Mesothelial cell of epicardium (in vitro differentiated cells): ENCODE measurements at regions not wholly inside any gene's neighbourhood (a gene's known extent, or its start where the extent isn't known, plus 50 kb on each side); places are given as distances from the start of the nearest gene placed in this dataset.

Source experiments
- DNase-seq, 2 experiments: peaks; one replicate each; pipeline ENCODE4 v3.0.0; 2021; ENCODE audit warnings: low spot score in 2 of 2; ENCODE audit not compliant: unreplicated experiment in 2 of 2
- H3K27ac Mint-ChIP-seq: 2 replicates; pipeline ENCODE4 v1.8.0; 2021; ENCODE audit warnings: mixed read lengths
- H3K27me3 Mint-ChIP-seq: 2 replicates; pipeline ENCODE4 v1.8.0; 2021; ENCODE audit warnings: low read depth, mixed read lengths
- H3K36me3 Mint-ChIP-seq: 2 replicates; pipeline ENCODE4 v1.8.0; 2021; ENCODE audit warnings: mixed read lengths
- H3K4me1 Mint-ChIP-seq: 2 replicates; pipeline ENCODE4 v1.8.0; 2021; ENCODE audit warnings: mixed read lengths
- H3K4me3 Mint-ChIP-seq: 2 replicates; pipeline ENCODE4 v1.8.0; 2021; ENCODE audit warnings: mild to moderate bottlenecking, moderate library complexity, mixed read lengths
- H3K9me3 Mint-ChIP-seq: 2 replicates; pipeline ENCODE4 v1.8.0; 2021; ENCODE audit warnings: mixed read lengths
- TF ChIP-seq, protein P1 (sequence below): fragments of 200-600 bp; sonication (generic); IDR thresholded peaks from one replicate; pipeline ENCODE4 v1.5.0; 2021; ENCODE audit warnings: antibody characterized with exemption; ENCODE audit not compliant: unreplicated experiment

DNA sequence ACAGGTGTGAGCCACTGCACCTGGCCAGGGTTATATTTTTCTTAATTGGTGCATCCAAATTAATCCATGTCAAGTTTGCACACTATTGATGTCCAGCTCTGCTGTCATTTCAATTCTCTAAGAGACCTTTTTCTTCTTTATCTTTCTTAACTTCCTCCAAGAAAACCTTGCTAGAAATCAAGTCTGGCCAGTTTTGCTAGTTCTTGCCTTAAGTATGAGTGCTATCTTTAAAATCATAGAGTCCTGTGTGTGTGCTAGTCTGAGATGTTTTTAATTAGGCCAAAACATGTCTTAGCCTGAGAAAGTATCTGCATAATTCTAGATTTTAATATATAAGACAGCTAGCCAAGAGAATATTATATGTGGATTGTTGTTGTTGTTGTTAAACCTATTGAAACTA, 56.2 kb upstream of the SLC39A10 start:
- Mint-ChIP-seq H3K27me3 (no peaks in the 10 kb centered on the region), H3K36me3 (no peaks in the 10 kb centered on the region), H3K4me3 (no peak overlapping the region), H3K9me3 (no peaks in the 10 kb centered on the region), H3K4me1 (peaks cover 32% of the 10 kb centered on the region), H3K27ac (peak overlapping the region; percentile 88)
- TF ChIP-seq, protein P1, sequence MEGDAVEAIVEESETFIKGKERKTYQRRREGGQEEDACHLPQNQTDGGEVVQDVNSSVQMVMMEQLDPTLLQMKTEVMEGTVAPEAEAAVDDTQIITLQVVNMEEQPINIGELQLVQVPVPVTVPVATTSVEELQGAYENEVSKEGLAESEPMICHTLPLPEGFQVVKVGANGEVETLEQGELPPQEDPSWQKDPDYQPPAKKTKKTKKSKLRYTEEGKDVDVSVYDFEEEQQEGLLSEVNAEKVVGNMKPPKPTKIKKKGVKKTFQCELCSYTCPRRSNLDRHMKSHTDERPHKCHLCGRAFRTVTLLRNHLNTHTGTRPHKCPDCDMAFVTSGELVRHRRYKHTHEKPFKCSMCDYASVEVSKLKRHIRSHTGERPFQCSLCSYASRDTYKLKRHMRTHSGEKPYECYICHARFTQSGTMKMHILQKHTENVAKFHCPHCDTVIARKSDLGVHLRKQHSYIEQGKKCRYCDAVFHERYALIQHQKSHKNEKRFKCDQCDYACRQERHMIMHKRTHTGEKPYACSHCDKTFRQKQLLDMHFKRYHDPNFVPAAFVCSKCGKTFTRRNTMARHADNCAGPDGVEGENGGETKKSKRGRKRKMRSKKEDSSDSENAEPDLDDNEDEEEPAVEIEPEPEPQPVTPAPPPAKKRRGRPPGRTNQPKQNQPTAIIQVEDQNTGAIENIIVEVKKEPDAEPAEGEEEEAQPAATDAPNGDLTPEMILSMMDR, result no peak
- DNase-seq, result no peak

DNA sequence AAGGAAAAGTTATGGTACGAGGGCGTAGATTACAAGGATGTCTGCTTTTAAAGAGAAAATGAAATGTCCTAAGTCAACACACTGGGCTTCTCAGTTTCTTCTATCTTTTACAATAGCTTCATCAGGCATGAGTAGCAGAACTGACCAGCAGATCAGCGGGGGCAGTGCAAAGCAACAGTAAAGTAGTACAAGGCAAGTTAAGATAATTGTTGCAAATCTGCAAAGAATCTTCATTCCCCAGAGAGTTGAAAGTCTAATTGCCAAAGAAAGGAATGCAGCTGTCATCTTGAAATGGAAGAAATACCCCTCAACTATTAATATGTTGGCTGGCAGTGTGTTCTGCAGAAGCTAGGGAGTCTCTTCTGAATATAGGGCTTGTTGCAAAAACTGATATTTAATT, 60.2 kb upstream of the SLC39A10 start:
- Mint-ChIP-seq H3K4me1 (peaks cover 34% of the 10 kb centered on the region), H3K27ac (peak overlapping the region; percentile 17), H3K9me3 (no peaks in the 10 kb centered on the region), H3K4me3 (no peak overlapping the region), H3K36me3 (no peaks in the 10 kb centered on the region), H3K27me3 (no peaks in the 10 kb centered on the region)
- no peak for DNase-seq
- TF ChIP-seq, protein P1, result no peak

DNA sequence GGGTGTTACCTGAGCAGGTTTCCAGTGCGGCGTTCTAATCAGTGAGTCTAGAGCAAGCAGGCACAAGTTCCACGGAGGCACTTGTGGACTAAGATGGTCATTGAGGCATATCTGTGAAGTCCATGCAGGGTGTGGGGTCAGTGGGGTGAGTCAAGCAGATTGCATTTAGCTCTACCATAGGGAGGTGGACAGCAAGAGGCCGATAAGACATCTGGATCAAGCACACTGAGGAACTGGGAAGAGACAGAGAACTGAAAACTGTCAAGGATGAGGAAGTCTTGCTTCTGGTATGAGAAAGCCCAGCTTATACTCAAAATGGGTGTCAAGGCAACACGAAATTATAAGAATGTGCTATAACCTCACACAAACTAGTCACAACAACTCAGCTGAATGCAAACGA, 61.2 kb upstream of the SLC39A10 start:
- no peak overlapping the region for H3K27ac Mint-ChIP-seq
- no peak for DNase-seq
- H3K27me3 Mint-ChIP-seq, result no peaks in the 10 kb centered on the region
- peaks cover 27% of the 10 kb centered on the region for H3K4me1 Mint-ChIP-seq
- H3K9me3 Mint-ChIP-seq, result no peaks in the 10 kb centered on the region
- TF ChIP-seq, protein P1, result no peak
- H3K36me3 Mint-ChIP-seq, result no peaks in the 10 kb centered on the region
- no peak overlapping the region for H3K4me3 Mint-ChIP-seq

DNA sequence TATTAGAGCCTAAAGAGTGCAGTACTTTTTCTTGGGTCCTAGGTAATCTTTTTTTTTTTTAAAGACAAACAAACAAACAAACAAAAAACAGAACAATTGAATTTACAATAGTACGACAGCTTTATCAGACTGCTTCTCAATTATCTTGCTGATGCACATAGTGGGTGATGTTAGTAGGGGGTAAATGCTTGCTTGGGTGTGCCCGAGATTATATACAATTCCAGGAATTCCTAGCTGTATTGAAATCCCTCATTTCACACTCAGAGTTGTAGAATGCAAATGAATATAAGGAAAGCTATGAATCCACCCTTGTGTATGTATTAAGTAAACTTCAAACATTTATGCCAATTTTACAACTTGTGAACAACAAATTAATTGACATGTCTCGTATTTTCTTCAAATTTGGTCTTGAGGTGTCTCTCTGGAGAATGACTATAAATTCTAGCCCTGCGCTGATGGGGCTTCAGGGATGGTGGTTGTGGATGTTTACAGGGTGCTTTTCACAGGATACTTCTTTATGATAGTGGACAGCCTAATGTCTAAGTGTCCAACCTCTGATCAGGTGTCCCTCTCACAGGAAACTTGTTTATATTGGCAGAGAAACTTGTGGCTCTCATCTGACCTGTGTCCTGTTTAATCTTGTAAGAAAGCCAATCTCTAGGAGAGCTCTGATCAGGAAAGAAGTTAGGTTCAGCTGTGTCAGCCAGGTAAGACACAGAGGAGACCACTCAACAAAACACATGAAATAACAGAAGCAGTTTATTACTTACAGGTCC, 61.9 kb upstream of the SLC39A10 start:
- Mint-ChIP-seq H3K4me3 (no peak overlapping the region), H3K36me3 (no peaks in the 10 kb centered on the region), H3K4me1 (peaks cover 20% of the 10 kb centered on the region), H3K27ac (no peak overlapping the region), H3K9me3 (no peaks in the 10 kb centered on the region), H3K27me3 (no peaks in the 10 kb centered on the region)
- DNase-seq, result no peak
- TF ChIP-seq, protein P1, result no peak

DNA sequence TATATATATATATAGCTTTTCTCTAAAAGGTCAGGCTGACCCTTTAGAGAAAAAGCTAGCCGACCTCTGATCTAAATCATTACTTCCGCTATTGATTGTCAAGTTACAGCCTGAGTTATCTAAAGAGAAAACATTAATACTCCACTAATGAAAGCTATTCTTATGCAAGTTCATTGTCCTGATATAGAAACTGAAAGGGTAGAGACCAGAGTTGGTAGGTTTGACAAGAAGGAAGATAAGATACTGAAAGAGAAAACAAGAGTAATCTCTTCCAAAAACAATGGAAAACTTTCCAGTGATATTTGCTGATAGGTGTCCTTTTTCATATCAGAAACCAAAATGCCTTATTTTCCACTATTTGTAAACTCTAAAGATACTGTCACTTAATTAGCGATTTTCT, 62.8 kb upstream of the SLC39A10 start:
- H3K27me3 Mint-ChIP-seq, result no peaks in the 10 kb centered on the region
- no peaks in the 10 kb centered on the region for H3K9me3 Mint-ChIP-seq
- no peak overlapping the region for H3K27ac Mint-ChIP-seq
- TF ChIP-seq, protein P1, result no peak
- no peak overlapping the region for H3K4me3 Mint-ChIP-seq
- no peaks in the 10 kb centered on the region for H3K36me3 Mint-ChIP-seq
- DNase-seq, result no peak
- H3K4me1 Mint-ChIP-seq, result peaks cover 14% of the 10 kb centered on the region
